ENCODE measurements at regions not wholly inside any gene's neighbourhood (a gene's known extent, or its start where the extent isn't known, plus 50 kb on each side); places are given as distances from the start of the nearest gene placed in this dataset.

DNA sequence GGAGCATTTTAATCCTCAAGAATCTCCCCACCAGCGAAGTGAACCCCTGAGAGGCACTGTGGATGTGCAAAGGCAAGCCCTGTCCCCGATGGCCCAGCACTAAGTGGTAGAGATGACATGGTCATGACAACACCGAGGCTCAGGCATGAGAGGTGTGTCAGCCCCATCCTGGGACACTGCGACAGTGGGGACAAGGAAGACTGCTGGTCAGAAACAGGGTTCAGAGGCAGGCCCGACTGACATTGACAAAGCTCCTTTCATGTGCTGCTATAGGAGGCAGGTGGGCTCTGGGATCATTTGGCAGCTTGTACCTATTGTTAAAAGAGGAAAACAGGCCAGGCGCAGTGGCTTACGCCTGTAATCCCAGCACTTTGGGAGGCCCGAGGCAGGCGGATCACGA lies 54.3 kb upstream of the MYEOV start:
- DNase-seq (ENCODE audit: extremely low spot score, unreplicated experiment): no peak
- TF ChIP-seq, protein P1, sequence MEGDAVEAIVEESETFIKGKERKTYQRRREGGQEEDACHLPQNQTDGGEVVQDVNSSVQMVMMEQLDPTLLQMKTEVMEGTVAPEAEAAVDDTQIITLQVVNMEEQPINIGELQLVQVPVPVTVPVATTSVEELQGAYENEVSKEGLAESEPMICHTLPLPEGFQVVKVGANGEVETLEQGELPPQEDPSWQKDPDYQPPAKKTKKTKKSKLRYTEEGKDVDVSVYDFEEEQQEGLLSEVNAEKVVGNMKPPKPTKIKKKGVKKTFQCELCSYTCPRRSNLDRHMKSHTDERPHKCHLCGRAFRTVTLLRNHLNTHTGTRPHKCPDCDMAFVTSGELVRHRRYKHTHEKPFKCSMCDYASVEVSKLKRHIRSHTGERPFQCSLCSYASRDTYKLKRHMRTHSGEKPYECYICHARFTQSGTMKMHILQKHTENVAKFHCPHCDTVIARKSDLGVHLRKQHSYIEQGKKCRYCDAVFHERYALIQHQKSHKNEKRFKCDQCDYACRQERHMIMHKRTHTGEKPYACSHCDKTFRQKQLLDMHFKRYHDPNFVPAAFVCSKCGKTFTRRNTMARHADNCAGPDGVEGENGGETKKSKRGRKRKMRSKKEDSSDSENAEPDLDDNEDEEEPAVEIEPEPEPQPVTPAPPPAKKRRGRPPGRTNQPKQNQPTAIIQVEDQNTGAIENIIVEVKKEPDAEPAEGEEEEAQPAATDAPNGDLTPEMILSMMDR (conservative IDR thresholded peaks at IDR 0.05): no peak

DNA sequence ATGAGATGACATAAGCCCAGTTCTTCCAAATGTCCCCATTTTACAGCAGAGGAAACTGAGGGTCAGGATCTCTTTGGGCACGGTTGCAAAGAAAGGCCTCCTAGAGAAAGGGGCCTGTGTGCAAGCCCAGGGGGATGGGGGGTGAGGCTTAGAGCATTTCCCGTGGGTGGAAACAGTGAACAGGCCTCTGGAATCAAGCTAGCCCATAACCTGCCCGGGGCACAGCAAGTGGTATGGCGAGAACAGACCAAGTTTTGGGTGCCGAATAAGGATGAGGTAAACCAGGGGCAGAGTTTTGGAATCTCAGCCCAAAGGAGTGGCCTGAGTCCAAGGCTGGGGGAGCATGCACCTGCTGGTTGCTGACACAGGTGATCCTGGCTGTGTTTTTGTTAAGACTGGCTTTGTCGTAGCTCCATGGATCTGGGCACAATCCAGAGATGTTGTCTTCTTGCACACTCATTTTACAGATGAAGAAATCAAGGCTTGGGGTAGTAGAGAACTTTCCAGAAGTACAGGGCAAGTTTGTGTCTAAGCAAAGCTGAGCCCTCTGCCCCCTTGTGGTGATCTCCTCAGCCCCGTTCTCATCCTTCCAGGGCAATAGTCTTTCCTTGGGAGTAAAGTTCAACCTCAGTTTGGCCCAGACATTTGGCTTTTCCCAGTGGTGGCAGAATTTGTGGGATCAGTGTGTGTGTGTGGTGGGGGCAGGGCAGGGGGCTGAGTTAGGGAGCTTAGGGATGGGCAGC lies 53.5 kb upstream of the MYEOV start:
- H3K27me3 Mint-ChIP-seq: peaks cover 11% of the 10 kb centered on the region
- no peaks in the 10 kb centered on the region for H3K9me3 Mint-ChIP-seq
- peak; percentile 52 for DNase-seq (ENCODE audit: extremely low spot score, unreplicated experiment)
- no peak overlapping the region for H3K4me3 Mint-ChIP-seq
- TF ChIP-seq, protein P1 (conservative IDR thresholded peaks at IDR 0.05): peak; percentile 55
- H3K27ac Mint-ChIP-seq: no peak overlapping the region
- no peaks in the 10 kb centered on the region for H3K36me3 Mint-ChIP-seq
- H3K4me1 Mint-ChIP-seq (ENCODE audit: unreplicated experiment): peaks cover 6% of the 10 kb centered on the region

More for the DNA sequence above, 54.3 kb upstream of the MYEOV start:
- Mint-ChIP-seq H3K4me1 (ENCODE audit: unreplicated experiment) (peaks cover 6% of the 10 kb centered on the region), H3K27me3 (peaks cover 11% of the 10 kb centered on the region), H3K4me3 (no peak overlapping the region), H3K9me3 (no peaks in the 10 kb centered on the region), H3K36me3 (no peaks in the 10 kb centered on the region), H3K27ac (no peak overlapping the region)

DNA sequence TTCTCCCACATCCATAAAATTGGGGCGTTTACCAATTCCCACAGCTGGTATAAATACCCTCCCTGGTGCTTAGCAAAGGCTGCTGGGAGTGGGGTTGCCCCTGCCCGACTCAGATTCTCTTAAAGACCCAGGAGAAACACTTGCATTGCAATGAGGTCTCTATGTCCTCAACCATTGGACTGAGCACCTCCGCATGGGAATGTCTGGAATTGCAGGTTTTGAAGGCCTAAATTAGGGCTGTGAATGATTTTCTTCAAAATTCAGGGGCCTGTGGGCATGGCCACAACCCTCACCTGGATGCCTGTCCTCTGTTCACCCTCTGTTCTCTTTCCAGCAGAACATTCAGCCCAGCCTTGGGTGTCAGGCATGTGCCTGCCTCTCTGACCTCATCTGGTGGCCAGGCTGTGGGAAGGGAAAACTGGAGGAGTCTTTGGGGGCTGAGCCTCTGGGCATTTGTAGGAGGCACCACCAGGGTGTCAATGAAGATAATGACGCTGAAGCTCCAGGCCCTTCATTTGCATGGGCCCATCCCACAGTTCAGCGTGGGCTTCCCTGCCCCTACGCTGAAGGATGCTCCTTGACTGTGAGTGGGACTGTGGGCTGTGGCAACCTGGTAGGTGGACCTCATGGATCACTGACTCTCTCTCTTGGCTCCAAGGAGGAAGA lies 52.7 kb upstream of the MYEOV start:
- Mint-ChIP-seq H3K4me1 (ENCODE audit: unreplicated experiment) (peaks cover 9% of the 10 kb centered on the region), H3K27me3 (peaks cover 15% of the 10 kb centered on the region), H3K36me3 (no peaks in the 10 kb centered on the region), H3K9me3 (peaks cover 3% of the 10 kb centered on the region), H3K4me3 (no peak overlapping the region), H3K27ac (no peak overlapping the region)
- TF ChIP-seq, protein P1 (conservative IDR thresholded peaks at IDR 0.05): peak; percentile 8
- DNase-seq (ENCODE audit: extremely low spot score, unreplicated experiment): peak; percentile 43

DNA sequence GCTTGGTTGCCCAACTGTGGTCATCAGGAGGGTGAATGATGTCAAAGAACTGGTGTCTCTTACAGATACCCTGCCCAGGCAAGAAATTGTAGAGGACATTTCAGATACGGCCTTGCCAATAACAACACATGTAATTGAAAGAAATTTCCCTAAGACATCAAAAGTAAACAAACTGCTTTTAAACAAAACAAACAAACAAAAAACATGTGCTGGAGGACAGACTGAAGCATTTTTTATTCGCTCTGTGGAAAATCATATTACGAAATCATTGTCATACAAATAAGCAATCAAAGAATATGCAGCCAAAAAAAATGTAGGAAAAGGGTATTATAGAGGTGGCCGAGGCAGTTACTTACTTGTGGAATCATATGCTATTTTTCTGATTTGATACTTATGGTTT lies 52.1 kb upstream of the MYEOV start:
- Mint-ChIP-seq H3K4me1 (ENCODE audit: unreplicated experiment) (peaks cover 12% of the 10 kb centered on the region), H3K27ac (no peak overlapping the region), H3K9me3 (peaks cover 5% of the 10 kb centered on the region), H3K27me3 (peaks cover 17% of the 10 kb centered on the region), H3K36me3 (no peaks in the 10 kb centered on the region), H3K4me3 (no peak overlapping the region)
- DNase-seq (ENCODE audit: extremely low spot score, unreplicated experiment): no peak
- TF ChIP-seq, protein P1 (conservative IDR thresholded peaks at IDR 0.05): no peak

DNA sequence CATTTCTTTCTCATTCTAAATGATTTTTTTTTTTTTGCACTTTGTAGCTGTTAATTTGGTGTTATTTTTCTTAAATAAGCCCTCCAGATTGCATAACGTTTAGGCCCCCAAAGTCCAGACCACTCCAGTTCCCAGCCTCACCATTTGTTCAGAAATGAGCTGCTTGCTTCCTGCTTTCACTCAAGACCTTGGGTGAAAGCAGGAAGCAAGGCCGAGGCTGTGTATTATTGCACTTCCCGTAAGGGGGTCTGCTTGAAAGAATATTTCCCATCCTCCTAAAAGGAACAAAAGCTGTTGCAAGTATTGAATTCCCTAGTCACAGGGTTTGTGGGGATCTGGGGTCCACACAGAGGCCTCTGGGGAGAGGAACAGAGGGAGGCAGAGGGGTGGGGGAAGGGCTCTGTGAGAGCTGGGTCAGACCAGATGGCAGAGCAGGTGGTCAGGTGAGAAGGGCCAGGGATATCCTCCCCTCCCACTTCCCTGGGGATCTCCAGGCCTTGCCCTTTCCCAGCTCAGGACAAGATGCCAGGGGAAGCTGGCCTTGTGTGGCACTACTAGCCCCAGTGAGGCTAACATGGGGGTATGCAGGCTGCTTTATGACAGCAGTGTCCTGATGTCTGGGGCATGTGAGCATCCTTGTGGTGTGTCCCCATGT lies 51.6 kb upstream of the MYEOV start:
- Mint-ChIP-seq H3K27me3 (peaks cover 15% of the 10 kb centered on the region), H3K9me3 (peaks cover 5% of the 10 kb centered on the region), H3K4me1 (ENCODE audit: unreplicated experiment) (peaks cover 12% of the 10 kb centered on the region), H3K36me3 (no peaks in the 10 kb centered on the region), H3K4me3 (no peak overlapping the region), H3K27ac (no peak overlapping the region)
- peak; percentile 50 for DNase-seq (ENCODE audit: extremely low spot score, unreplicated experiment)
- TF ChIP-seq, protein P1 (conservative IDR thresholded peaks at IDR 0.05): no peak

Data from type B pancreatic cell (in vitro differentiated cells).